IMR-90 (cell line): ENCODE measurements at regions not wholly inside any gene's neighbourhood (a gene's known extent, or its start where the extent isn't known, plus 50 kb on each side); places are given as distances from the start of the nearest gene placed in this dataset.

Source experiments
- ATAC-seq: fragments of 200-7000 bp; cut with Tn5 transposase; 2 replicates; pipeline ENCODE4 v1.9.1; 2020; ENCODE audit warnings: low read depth, mild to moderate bottlenecking, moderate library complexity
- BruUV-seq: library from RNA; stranded (reverse); fragments of 400-500 nt; replicated peaks from 2 replicates; lab custom pipeline; 2021; lab: Mats Ljungman, UMichigan
- CTCF ChIA-PET: fragments of 300-600 bp; formaldehyde crosslinking; extraction: SDS; loops from one replicate; lab custom pipeline; 2021; ENCODE audit warnings: antibody characterized with exemption; lab: Yijun Ruan, JAX
- POLR2A ChIA-PET: fragments of 300-600 bp; sonication (Branson Sonifier 250); formaldehyde crosslinking; loops from one replicate; lab custom pipeline; 2022; ENCODE audit warnings: antibody characterized with exemption; ENCODE audit not compliant: unreplicated experiment; lab: Charles Lee
- DNase-seq: peaks from one replicate; pipeline ENCODE4 v3.0.0; 2013
- H2AFZ ChIP-seq: replicated peaks from 2 replicates; pipeline ENCODE3; 2013; ENCODE audit warnings: low read length, mild to moderate bottlenecking; ENCODE audit not compliant: poor library complexity
- H2AK5ac ChIP-seq: 2 replicates; pipeline ENCODE4 v1.6.1; 2013; ENCODE audit warnings: low read depth, low read length, inconsistent platforms
- H2AK9ac ChIP-seq: replicated peaks from 2 replicates; pipeline ENCODE3; 2013; ENCODE audit warnings: mild to moderate bottlenecking, low read depth, low read length, moderate library complexity; ENCODE audit not compliant: poor library complexity
- H2BK120ac ChIP-seq: 2 replicates; pipeline ENCODE4 v1.6.1; 2013; ENCODE audit warnings: low read depth, low read length, inconsistent platforms
- H2BK15ac ChIP-seq: 3 replicates; pipeline ENCODE4 v1.6.1; 2013; ENCODE audit warnings: low read depth, low read length, inconsistent platforms
- H2BK20ac ChIP-seq: 2 replicates; pipeline ENCODE4 v1.6.1; 2013; ENCODE audit warnings: low read depth, mild to moderate bottlenecking, inconsistent platforms, low read length, moderate library complexity
- H2BK5ac ChIP-seq: 2 replicates; pipeline ENCODE4 v1.6.1; 2013; ENCODE audit warnings: mild to moderate bottlenecking, low read depth, low read length, inconsistent platforms; ENCODE audit not compliant: poor library complexity, severe bottlenecking
- H3K14ac ChIP-seq: replicated peaks from 2 replicates; pipeline ENCODE4 v1.6.1; 2013; ENCODE audit warnings: low read depth, low read length, inconsistent platforms
- H3K18ac ChIP-seq: 2 replicates; pipeline ENCODE4 v1.6.1; 2013; ENCODE audit warnings: low read depth, low read length, control low read depth
- H3K23ac ChIP-seq: 2 replicates; pipeline ENCODE4 v1.6.1; 2013; ENCODE audit warnings: low read depth, low read length, inconsistent platforms
- H3K27ac ChIP-seq: 2 replicates; pipeline ENCODE4 v1.5.1; 2013; ENCODE audit warnings: mild to moderate bottlenecking, control low read depth, low read length; ENCODE audit not compliant: insufficient read depth
- H3K27me3 ChIP-seq: 2 replicates; pipeline ENCODE4 v1.6.1; 2013; ENCODE audit warnings: low read length; ENCODE audit not compliant: control insufficient read depth, insufficient read depth
- H3K36me3 ChIP-seq: 2 replicates; pipeline ENCODE4 v1.6.1; 2013; ENCODE audit warnings: low read length, mixed read lengths; ENCODE audit not compliant: control insufficient read depth, insufficient read depth
- H3K4ac ChIP-seq: 2 replicates; pipeline ENCODE4 v1.6.1; 2013; ENCODE audit warnings: low read depth, low read length, inconsistent platforms
- H3K4me1 ChIP-seq: 2 replicates; pipeline ENCODE4 v1.6.1; 2013; ENCODE audit warnings: low read length, mixed read lengths; ENCODE audit not compliant: control insufficient read depth, insufficient read depth
- H3K4me2 ChIP-seq: 2 replicates; pipeline ENCODE4 v1.6.1; 2013; ENCODE audit warnings: low read depth, mild to moderate bottlenecking, control low read depth, low read length, moderate library complexity
- H3K4me3 ChIP-seq: 2 replicates; pipeline ENCODE4 v1.5.1; 2013; ENCODE audit warnings: low read depth, mild to moderate bottlenecking, control low read depth, low read length, moderate library complexity; ENCODE audit not compliant: insufficient read depth
- H3K56ac ChIP-seq: 2 replicates; pipeline ENCODE4 v1.6.1; 2013; ENCODE audit warnings: low read length, inconsistent platforms; ENCODE audit not compliant: insufficient read depth; ENCODE audit errors: extremely low read depth
- H3K79me1 ChIP-seq, 2 experiments: 2 replicates each; pipeline ENCODE4 v1.6.1; 2013; ENCODE audit warnings: low read length in 2 of 2, inconsistent platforms in 1 of 2, low read depth in 1 of 2
- H3K9ac ChIP-seq: 2 replicates; pipeline ENCODE4 v1.6.1; 2013; ENCODE audit warnings: low read depth, low read length, control low read depth
- H3K9me1 ChIP-seq: 2 replicates; pipeline ENCODE4 v1.6.1; 2013; ENCODE audit warnings: low read length, inconsistent platforms; ENCODE audit not compliant: insufficient read depth
- H3K9me3 ChIP-seq: 2 replicates; pipeline ENCODE4 v1.6.1; 2013; ENCODE audit warnings: low read length; ENCODE audit not compliant: control insufficient read depth, insufficient read depth
- H4K20me1 ChIP-seq: 2 replicates; pipeline ENCODE4 v1.6.1; 2013; ENCODE audit warnings: low read length, inconsistent platforms; ENCODE audit not compliant: insufficient read depth
- H4K5ac ChIP-seq: 2 replicates; pipeline ENCODE4 v1.6.1; 2013; ENCODE audit warnings: mild to moderate bottlenecking, low read depth, low read length, control low read depth
- H4K8ac ChIP-seq, 2 experiments: 2 replicates each; pipeline ENCODE4 v1.6.1; 2013; ENCODE audit warnings: low read depth in 2 of 2, low read length in 2 of 2, control low read depth in 1 of 2, inconsistent platforms in 1 of 2
- H4K91ac ChIP-seq: 2 replicates; pipeline ENCODE4 v1.6.1; 2013; ENCODE audit warnings: low read depth, low read length, inconsistent platforms; ENCODE audit not compliant: insufficient read depth
- BHLHE40 ChIP-seq: fragments of 150-350 bp; IDR thresholded peaks from 2 replicates; pipeline ENCODE4 v1.6.1; 2016; ENCODE audit warnings: mild to moderate bottlenecking, low read depth, low read length
- CEBPB ChIP-seq: IDR thresholded peaks from 2 replicates; pipeline ENCODE4 v1.6.1; 2012; ENCODE audit warnings: low read depth, low read length, improper control_type of control experiment
- ELK1 ChIP-seq: fragments of 150-350 bp; IDR thresholded peaks from 2 replicates; pipeline ENCODE4 v1.6.1; 2016; ENCODE audit warnings: low read depth, mild to moderate bottlenecking, low read length, moderate library complexity, borderline replicate concordance
- FOS ChIP-seq: fragments of 150-350 bp; IDR thresholded peaks from 2 replicates; pipeline ENCODE4 v1.6.1; 2016; ENCODE audit warnings: low read depth, low read length
- MAFK ChIP-seq: IDR thresholded peaks from 2 replicates; pipeline ENCODE4 v1.6.1; 2012; ENCODE audit warnings: low read depth, low read length, improper control_type of control experiment
- MAZ ChIP-seq: IDR thresholded peaks from 2 replicates; pipeline ENCODE4 v1.6.1; 2012; ENCODE audit warnings: low read depth, mild to moderate bottlenecking, low read length, improper control_type of control experiment, moderate library complexity, borderline replicate concordance
- POLR2A ChIP-seq: IDR thresholded peaks from 2 replicates; pipeline ENCODE4 v1.6.1; 2012; ENCODE audit warnings: mild to moderate bottlenecking, low read depth, low read length
- SMC3 ChIP-seq: fragments of 150-350 bp; IDR thresholded peaks from 2 replicates; pipeline ENCODE4 v1.6.1; 2016; ENCODE audit warnings: low read depth, mild to moderate bottlenecking, antibody characterized with exemption, low read length, moderate library complexity
- WGBS, 2 experiments: methylation state at CpG; one replicate each; pipeline versions ENCODE4 v1.1.5 to v1.1.7; 2013; ENCODE audit warnings: missing lambda C conversion rate in 2 of 2; ENCODE audit not compliant: insufficient read length in 1 of 2; ENCODE audit errors: extremely low coverage in 2 of 2; 5-methylcytosine and 5-hydroxymethylcytosine counted together
- dilution Hi-C: fragments of 300-500 bp; cut with HindIII; formaldehyde crosslinking; loops from one replicate; pipeline ENCODE4 v1.14.3; 2018; ENCODE audit warnings: low sequenced_read_pairs; ENCODE audit not compliant: unreplicated experiment
- in situ Hi-C: fragments of 300-500 bp; cut with MboI; formaldehyde crosslinking; loops from 3 replicates; pipeline ENCODE4 v1.14.3; 2019; ENCODE audit warnings: low sequenced_read_pairs, inconsistent platforms, mixed read lengths
- intact Hi-C: fragments of 100-400 bp; cut with micrococcal nuclease; formaldehyde crosslinking; loops from 2 replicates; pipeline ENCODE4 v1.10.0; 2022
- TF ChIP-seq, protein P1 (sequence below): fragments of 150-350 bp; IDR thresholded peaks from 2 replicates; pipeline ENCODE4 v1.6.1; 2017; ENCODE audit warnings: mild to moderate bottlenecking, antibody characterized with exemption, low read length, low read depth

DNA sequence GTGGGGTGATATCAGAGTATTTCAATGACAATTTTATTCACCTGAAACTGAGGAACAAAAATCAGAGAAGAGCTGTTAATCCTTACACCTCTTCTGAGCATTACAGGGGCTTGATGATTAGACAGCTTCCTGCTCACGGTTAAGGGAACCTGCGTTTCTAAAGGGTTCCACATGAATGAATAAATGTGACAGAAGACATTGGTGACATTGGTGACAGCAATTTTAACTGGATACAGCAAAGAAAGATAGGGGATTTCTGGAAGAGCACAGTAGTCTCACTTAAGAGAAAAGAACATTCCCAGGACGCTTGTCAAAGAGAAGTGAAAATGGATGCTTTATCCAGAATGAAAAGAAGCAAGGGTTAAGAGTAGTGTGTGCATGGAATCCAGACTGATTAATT is 235.9 kb upstream of the CNTN3 start:
- ATAC-seq (no peak), DNase-seq (no peak)
- no peaks in the 10 kb centered on the region for H3K9me3 ChIP-seq
- no peak overlapping the region for H2AK9ac ChIP-seq
- no peak overlapping the region for H3K4ac ChIP-seq
- no CpG with 5 or more reads among the region's 3 CpGs for WGBS, 2 experiments
- H3K9ac ChIP-seq: no peak overlapping the region
- no peak overlapping the region for H3K4me2 ChIP-seq
- no peaks in the 10 kb centered on the region for H4K20me1 ChIP-seq
- no peak overlapping the region for H2AFZ ChIP-seq
- H3K27me3 ChIP-seq: no peaks in the 10 kb centered on the region
- no peak overlapping the region for H3K23ac ChIP-seq
- H2AK5ac ChIP-seq: no peak overlapping the region
- H2BK20ac ChIP-seq: no peak overlapping the region
- dilution Hi-C loops (no loop called here), in situ Hi-C loops (no loop called here), intact Hi-C loops (no loop called here)
- H4K8ac ChIP-seq: no peak overlapping the region
- no peaks in the 10 kb centered on the region for H3K9me1 ChIP-seq
- no peak overlapping the region for H2BK15ac ChIP-seq
- no peaks in the 10 kb centered on the region for H3K79me1 ChIP-seq
- no peaks in the 10 kb centered on the region for H3K36me3 ChIP-seq
- ChIA-PET CTCF (no interaction called here), POLR2A (no interaction called here)
- no peak overlapping the region for H4K5ac ChIP-seq
- H3K4me3 ChIP-seq: no peak overlapping the region
- no peak overlapping the region for H3K14ac ChIP-seq
- no peak overlapping the region for H2BK120ac ChIP-seq
- no peak overlapping the region for H2BK5ac ChIP-seq
- no peak overlapping the region for H3K27ac ChIP-seq
- H3K56ac ChIP-seq: no peak overlapping the region; the same call in 1 of the 2 replicates
- TF ChIP-seq FOS (no peak), ELK1 (no peak), MAZ (no peak), SMC3 (no peak), MAFK (no peak), BHLHE40 (no peak), POLR2A (no peak), CEBPB (no peak)
- TF ChIP-seq, protein P1, sequence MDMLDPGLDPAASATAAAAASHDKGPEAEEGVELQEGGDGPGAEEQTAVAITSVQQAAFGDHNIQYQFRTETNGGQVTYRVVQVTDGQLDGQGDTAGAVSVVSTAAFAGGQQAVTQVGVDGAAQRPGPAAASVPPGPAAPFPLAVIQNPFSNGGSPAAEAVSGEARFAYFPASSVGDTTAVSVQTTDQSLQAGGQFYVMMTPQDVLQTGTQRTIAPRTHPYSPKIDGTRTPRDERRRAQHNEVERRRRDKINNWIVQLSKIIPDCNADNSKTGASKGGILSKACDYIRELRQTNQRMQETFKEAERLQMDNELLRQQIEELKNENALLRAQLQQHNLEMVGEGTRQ: no peak
- H3K18ac ChIP-seq: no peak overlapping the region
- H4K91ac ChIP-seq: no peak overlapping the region
- no peaks in the 10 kb centered on the region for H3K4me1 ChIP-seq
- BruUV-seq: no TSS peak
